K562 (cell line): ENCODE measurements at regions not wholly inside any gene's neighbourhood (a gene's known extent, or its start where the extent isn't known, plus 50 kb on each side); places are given as distances from the start of the nearest gene placed in this dataset.

ENCODE experiments used
- CTCF ChIP-seq, 3 experiments: IDR thresholded peaks in 2 of 3; conservative IDR thresholded peaks in 1 of 3; 2 replicates each; pipeline ENCODE4 v1.5.1; 2011 to 2012; ENCODE audit warnings: low read length in 3 of 3, mild to moderate bottlenecking in 3 of 3, control low read depth in 2 of 3, improper control_type of control experiment in 1 of 3, inconsistent platforms in 1 of 3, low read depth in 1 of 3, mixed read lengths in 1 of 3, moderate library complexity in 1 of 3; ENCODE audit not compliant: insufficient read depth in 2 of 3
- EP300 ChIP-seq: IDR thresholded peaks from 2 replicates; pipeline ENCODE4 v1.6.1; 2012; ENCODE audit warnings: low read length, improper control_type of control experiment
- FOSL1 ChIP-seq: fragments of 200-800 bp; sonication (Bioruptor generic); conservative IDR thresholded peaks from 2 replicates; pipeline ENCODE4 v1.6.1; 2016; ENCODE audit warnings: missing genetic modification characterization, missing compliant biosample characterization
- FOXJ3 ChIP-seq: sonication (generic); formaldehyde crosslinking; IDR thresholded peaks from 2 replicates; pipeline ENCODE4 v1.4.0; 2020; ENCODE audit warnings: mild to moderate bottlenecking, missing genetic modification reagents
- KAT7 ChIP-seq: sonication (generic); formaldehyde crosslinking; IDR thresholded peaks from 2 replicates; pipeline ENCODE4 v1.8.0; 2022; ENCODE audit warnings: missing genetic modification reagents, mild to moderate bottlenecking, borderline replicate concordance
- MAFK ChIP-seq: IDR thresholded peaks from 2 replicates; pipeline ENCODE4 v1.6.1; 2011; ENCODE audit warnings: low read length, improper control_type of control experiment
- NR3C1 ChIP-seq: sonication (generic); formaldehyde crosslinking; IDR thresholded peaks from 2 replicates; pipeline ENCODE4 v1.8.1; 2022; ENCODE audit warnings: missing genetic modification reagents
- POLR2A ChIP-seq: fragments of 450-650 bp; conservative IDR thresholded peaks from 2 replicates; pipeline ENCODE4 v1.6.1; 2016
- RERE ChIP-seq: sonication (generic); formaldehyde crosslinking; IDR thresholded peaks from 2 replicates; pipeline ENCODE4 v1.8.0; 2023; ENCODE audit warnings: missing genetic modification reagents, mild to moderate bottlenecking, borderline replicate concordance
- TEAD4 ChIP-seq, 2 experiments: sonication (generic) in 1 of 2; formaldehyde crosslinking in 1 of 2; IDR thresholded peaks; 2 replicates each; pipeline versions ENCODE4 v1.6.1 to v1.8.0; 2012 to 2022; ENCODE audit warnings: borderline replicate concordance in 1 of 2, inconsistent platforms in 1 of 2, low read length in 1 of 2, mild to moderate bottlenecking in 1 of 2, missing genetic modification reagents in 1 of 2
- ZNF140 ChIP-seq: fragments of 250-450 bp; sonication (Bioruptor Pico); IDR thresholded peaks from 2 replicates; pipeline ENCODE4 v1.8.0; 2021; ENCODE audit warnings: moderate library complexity, mild to moderate bottlenecking, inconsistent platforms
- ZNF41 ChIP-seq: fragments of 250-450 bp; sonication (Bioruptor Pico); conservative IDR thresholded peaks from 2 replicates; pipeline ENCODE4 v1.4.0; 2020; ENCODE audit warnings: mild to moderate bottlenecking

DNA sequence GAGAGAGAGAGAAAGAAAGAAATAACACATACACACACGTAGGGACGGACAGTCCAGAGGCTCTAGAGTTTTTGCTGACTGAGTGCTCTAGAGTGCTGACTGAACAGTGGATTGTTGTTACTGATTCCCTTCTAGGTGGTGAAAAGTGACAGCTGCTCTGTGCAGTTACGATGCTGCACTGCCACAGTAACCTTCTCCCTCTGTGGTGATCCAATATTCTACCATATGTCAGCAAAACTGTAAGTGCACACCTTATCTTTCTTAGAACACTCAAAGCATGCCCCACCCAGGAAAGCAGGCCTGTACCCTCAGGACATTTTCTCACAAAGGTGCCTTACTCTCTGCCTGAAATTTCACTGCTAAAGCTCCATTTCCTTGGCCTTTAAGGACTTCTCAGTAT, 1023.5 kb downstream of the TYW1 start:
- TF ChIP-seq EP300 (no peak), FOXJ3 (no peak), ZNF41 (no peak), POLR2A (no peak), NR3C1 (no peak), CTCF (IDR thresholded peaks at IDR 0.05 in 2 of 3, conservative IDR thresholded peaks at IDR 0.05 in 1 of 3; ENCODE audit: insufficient read depth in 2 of 3, low read depth in 1 of 3, low read length in 3 of 3) (no peak), FOSL1 (tag) (no peak), ZNF140 (no peak), KAT7 (CRISPR knock-in tag) (no peak), RERE (CRISPR knock-in tag) (no peak), MAFK (no peak), TEAD4 (IDR thresholded peaks at IDR 0.05; ENCODE audit: low read length) (no peak), TEAD4 (CRISPR knock-in tag; IDR thresholded peaks at IDR 0.05; ENCODE audit: borderline replicate concordance) (no peak)
